ENCODE measurements at regions not wholly inside any gene's neighbourhood (a gene's known extent, or its start where the extent isn't known, plus 50 kb on each side); places are given as distances from the start of the nearest gene placed in this dataset.

GRCh38 chr13:80577926-80578670, 237.2 kb upstream of the SPRY2 start:
- no peak for DNase-seq (ENCODE audit: low read depth)

- DNase-seq (ENCODE audit: low read depth) = no peak
These were observed 236.4 kb upstream of the SPRY2 start for GRCh38 chr13:80577285-80577684.

- DNase-seq (ENCODE audit: low read depth) = no peak
These were observed 233.4 kb upstream of the SPRY2 start for GRCh38 chr13:80574113-80574850.

GRCh38 chr13:80572923-80573316, 232.0 kb upstream of the SPRY2 start:
- no peak for DNase-seq (ENCODE audit: low read depth)

- no peak for DNase-seq (ENCODE audit: low read depth)
These were observed 231.5 kb upstream of the SPRY2 start for GRCh38 chr13:80572308-80572922.

- no peak for DNase-seq (ENCODE audit: low read depth)
These were observed 230.7 kb upstream of the SPRY2 start for GRCh38 chr13:80571346-80572307.

GRCh38 chr13:80563439-80563838, 222.5 kb upstream of the SPRY2 start:
- DNase-seq (ENCODE audit: low read depth) = no peak

- DNase-seq (ENCODE audit: low read depth) = no peak
These were observed 221.7 kb upstream of the SPRY2 start for GRCh38 chr13:80562433-80563156.

GRCh38 chr13:80560609-80561008, 219.7 kb upstream of the SPRY2 start:
- DNase-seq (ENCODE audit: low read depth) = no peak

- no peak for DNase-seq (ENCODE audit: low read depth)
These were observed 219.0 kb upstream of the SPRY2 start for GRCh38 chr13:80559944-80560343.

GRCh38 chr13:80558074-80558473, 217.1 kb upstream of the SPRY2 start:
- no peak for DNase-seq (ENCODE audit: low read depth)

GRCh38 chr13:80555796-80556678, 215.1 kb upstream of the SPRY2 start:
- no peak for DNase-seq (ENCODE audit: low read depth)

- DNase-seq (ENCODE audit: low read depth) = no peak
These were observed 212.0 kb upstream of the SPRY2 start for GRCh38 chr13:80552851-80553440.

- DNase-seq (ENCODE audit: low read depth) = no peak
These were observed 210.9 kb upstream of the SPRY2 start for GRCh38 chr13:80551650-80552497.

- DNase-seq (ENCODE audit: low read depth) = no peak
These were observed 210.1 kb upstream of the SPRY2 start for GRCh38 chr13:80550971-80551441.

GRCh38 chr13:80548915-80549314, 208.0 kb upstream of the SPRY2 start:
- DNase-seq (ENCODE audit: low read depth) = no peak

GRCh38 chr13:80547885-80548825, 207.2 kb upstream of the SPRY2 start:
- DNase-seq (ENCODE audit: low read depth) = no peak

GRCh38 chr13:80547341-80547740, 206.4 kb upstream of the SPRY2 start:
- DNase-seq (ENCODE audit: low read depth) = no peak
